NCI-H774 (cell line): ENCODE measurements at regions not wholly inside any gene's neighbourhood (a gene's known extent, or its start where the extent isn't known, plus 50 kb on each side); places are given as distances from the start of the nearest gene placed in this dataset.

Experiments
- DNase-seq: peaks from one replicate; lab custom pipeline; 2025; lab: John Stamatoyannopoulos, UW

DNA sequence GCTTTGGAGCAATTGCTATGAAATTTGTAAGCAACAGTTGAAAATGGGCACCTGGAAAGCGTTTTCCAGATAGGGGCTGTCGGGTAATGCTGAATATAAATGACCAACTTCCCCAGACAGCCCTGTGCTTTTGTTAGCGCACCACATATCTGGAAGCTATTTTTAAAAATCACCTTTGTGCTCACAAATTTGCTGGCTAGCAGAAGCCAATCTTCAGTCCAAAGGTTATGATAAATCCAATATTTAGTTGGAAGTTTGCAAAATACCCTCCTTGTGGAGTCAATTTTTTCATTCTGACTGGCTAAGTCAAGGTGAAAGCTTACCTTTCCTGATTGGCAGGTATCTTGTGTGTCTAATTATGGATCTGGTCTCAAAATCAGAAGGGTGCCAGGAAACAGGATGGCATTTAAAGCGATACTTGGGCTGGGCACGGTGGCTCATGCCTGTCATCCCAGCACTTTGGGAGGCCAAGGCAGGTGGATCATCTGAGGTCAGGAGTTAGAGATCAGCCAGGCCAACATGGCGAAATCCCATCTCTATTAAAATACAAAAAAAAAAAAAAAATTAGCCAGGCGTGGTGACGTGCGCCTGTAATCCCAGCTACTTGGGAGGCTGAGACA, 124.1 kb upstream of the AJAP1 start:
- no peak for DNase-seq

DNA sequence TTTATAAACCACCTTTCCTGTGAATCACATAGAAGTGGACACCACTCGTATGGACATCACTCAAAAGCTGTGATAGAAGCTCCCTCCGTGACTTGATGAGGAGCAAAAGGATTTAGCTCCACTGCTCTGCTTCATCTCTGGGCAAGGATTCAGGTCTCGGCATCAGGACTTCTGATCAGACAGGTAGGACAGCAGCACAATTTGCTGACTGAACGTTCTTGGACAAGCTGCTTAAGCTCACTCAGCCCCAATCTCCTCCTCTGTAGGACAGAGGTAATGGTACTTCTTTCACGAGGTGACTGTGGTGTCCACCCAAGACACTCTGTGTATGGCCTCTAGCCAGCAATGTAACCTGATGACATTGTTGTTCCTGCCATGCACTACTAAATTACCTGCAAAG, 122.6 kb upstream of the AJAP1 start:
- no peak for DNase-seq

- DNase-seq: no peak
Observed at GRCh38 chr1:4532656-4533055, 121.8 kb upstream of the AJAP1 start.

DNA sequence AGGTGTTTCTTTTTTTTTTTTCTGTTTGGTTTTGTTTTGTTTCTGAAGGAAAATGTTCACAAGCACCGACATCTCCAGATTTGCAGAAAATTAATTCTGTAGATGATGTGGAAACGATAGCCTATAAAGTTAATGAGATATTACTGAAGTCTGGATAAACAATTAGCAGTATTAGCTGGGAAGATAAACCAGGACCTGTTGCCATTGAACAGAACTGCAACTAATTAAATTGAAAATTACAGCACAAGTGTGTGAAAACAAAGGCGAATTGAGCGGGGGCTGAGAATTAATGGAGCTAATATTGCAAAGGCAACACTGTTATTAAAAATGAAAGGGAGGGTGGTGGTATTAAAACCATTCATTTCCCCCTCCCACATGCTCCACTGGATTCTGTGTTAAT, 107.5 kb upstream of the AJAP1 start:
- no peak for DNase-seq

DNA sequence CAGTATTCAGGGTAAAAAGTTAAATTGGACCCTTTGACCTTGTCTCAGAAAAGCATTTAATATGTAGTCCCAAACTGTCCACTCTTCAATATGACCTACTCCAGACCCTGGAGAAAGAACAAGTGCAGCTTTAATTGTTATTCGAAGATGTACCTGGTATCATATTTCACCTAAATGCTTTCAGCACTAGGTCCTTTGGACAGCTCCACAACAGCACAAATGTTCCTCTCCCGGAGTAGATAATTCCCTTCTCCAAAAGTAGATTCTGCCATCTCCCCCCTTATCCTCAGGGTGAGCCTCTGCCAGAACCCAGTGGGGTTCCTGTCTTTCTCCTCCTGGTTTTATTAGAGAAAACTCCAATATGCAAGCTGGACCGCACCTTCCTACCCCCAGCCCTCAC, 104.5 kb upstream of the AJAP1 start:
- DNase-seq: no peak

DNA sequence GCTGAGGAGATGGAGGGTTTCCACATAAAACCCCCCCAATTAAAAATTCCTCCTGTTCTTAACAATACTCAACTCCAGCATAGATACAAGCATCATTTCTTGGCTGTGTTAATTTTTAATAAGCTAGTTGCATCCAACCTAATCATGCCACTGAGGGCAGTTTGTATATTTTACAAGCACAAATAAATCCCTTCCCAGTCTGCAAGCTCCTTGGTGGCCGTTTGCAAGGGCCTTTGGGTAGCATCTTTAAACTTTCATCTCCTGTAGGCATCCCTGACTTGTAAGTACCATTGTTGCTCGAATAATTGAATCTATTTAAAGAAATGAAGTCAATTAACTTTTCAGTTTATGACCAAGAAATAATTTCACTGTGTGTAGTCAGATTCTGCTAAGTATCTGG, 103.5 kb upstream of the AJAP1 start:
- DNase-seq: no peak

- DNase-seq: no peak
Observed at GRCh38 chr1:4551706-4552105, 102.7 kb upstream of the AJAP1 start.

DNA sequence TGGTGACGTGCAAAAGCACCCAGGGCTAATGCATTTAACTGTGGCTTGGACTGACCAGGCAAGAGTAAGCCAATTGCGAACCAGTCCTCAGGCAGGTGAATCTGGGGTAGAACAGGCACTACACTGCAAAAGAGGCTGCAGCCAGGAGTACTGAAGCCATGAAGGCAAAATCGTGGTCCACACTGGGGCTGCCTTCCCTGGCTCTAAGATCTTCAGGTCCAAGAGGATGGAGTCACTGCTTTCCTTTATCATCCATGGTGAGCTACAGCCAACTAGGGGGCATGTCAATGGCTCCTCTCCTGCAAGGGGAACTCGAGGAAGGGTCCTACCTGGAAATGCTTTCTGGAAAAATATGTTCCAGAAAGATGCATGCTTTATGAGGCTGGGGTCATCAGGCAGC, 100.6 kb upstream of the AJAP1 start:
- no peak for DNase-seq

GRCh38 chr1:4554271-4554865, 100.0 kb upstream of the AJAP1 start:
- DNase-seq: no peak

- no peak for DNase-seq
Observed at GRCh38 chr1:4557949-4558348, 96.5 kb upstream of the AJAP1 start.

GRCh38 chr1:4561205-4561604, 93.2 kb upstream of the AJAP1 start:
- no peak for DNase-seq

- no peak for DNase-seq
Observed at GRCh38 chr1:4562321-4562720, 92.1 kb upstream of the AJAP1 start.

- DNase-seq: no peak
Observed at GRCh38 chr1:4563586-4563985, 90.8 kb upstream of the AJAP1 start.

GRCh38 chr1:4564051-4564450, 90.4 kb upstream of the AJAP1 start:
- DNase-seq: no peak

- DNase-seq: no peak
Observed at GRCh38 chr1:4565166-4565565, 89.2 kb upstream of the AJAP1 start.

GRCh38 chr1:4565801-4566449, 88.5 kb upstream of the AJAP1 start:
- DNase-seq: no peak

DNA sequence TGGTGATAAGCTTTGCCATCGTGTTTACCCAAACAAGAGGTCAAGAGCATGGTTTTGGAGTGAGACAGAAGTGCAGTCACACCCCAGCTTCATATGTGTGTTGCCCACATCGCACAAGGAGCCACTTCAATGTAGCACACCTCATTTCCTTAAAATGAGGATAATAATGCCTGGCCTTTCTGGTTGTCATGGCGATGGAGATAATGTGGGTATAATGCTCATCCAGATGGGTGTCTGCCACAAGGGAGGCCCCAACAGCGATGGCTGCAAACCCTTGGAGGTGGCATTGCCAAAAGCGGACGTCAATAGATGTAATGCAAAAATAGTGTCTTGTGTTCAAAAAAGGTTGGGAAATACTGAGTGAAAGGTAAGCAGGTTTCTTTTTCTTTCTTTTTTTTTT, 83.1 kb upstream of the AJAP1 start:
- no peak for DNase-seq

DNA sequence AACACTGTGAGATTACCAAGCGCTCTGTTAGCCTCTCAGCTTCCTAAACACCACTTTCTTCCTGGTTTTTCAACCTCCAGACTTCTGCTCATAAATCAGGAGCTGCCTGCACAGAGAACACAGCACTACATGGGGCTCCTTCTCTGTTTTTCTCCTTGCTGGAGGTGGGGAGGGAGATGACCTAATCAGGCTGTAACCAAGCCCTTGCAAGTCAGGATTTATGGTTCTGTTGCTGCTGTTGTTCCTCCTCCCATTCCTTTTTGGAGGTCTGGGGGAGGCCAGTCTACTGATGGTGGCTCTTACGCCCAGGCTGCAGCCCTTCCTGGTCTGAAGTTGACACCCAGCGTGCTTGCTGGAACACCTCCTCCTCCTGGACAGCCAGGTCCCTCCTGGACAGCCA, 80.9 kb upstream of the AJAP1 start:
- no peak for DNase-seq

DNA sequence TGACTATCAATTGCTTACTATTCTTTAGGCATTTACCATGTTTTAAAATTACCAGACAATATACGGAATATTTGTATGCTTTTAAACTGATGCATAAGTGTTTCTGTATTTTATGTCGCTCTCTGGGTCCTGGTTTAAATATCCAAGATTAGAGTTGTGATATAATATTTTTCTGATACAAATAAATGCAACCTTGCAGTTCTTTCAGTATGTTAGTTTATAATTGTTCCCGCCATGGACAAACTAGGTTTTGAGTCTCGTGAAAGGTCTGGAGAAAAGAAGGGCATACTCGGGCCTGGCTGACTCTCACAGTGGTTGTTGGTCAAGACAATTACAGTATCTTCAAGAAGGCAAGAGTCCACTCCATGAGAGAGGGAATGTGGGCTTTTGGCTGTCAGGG, 72.6 kb upstream of the AJAP1 start:
- DNase-seq: no peak

DNA sequence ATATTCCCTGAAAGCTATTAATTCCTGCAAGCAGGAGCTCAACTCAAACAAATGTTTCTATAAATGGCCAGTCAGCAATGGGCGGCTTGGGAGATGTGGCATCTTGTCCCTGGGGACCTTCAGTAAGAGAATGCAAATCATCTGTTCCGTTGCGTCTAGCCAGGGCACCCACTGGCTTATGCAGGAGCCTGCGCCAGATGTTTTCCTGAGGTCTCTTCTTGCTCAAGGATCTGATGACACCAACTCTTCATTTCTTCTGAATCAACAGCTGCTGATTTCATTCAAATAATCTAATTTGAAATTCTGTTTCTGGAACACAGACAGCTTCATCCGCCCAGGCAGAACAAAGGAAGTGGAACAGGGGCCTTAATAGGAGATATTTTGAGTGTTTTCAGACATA, 70.0 kb upstream of the AJAP1 start:
- DNase-seq: no peak

- no peak for DNase-seq
Observed at GRCh38 chr1:4585216-4585615, 69.2 kb upstream of the AJAP1 start.

DNA sequence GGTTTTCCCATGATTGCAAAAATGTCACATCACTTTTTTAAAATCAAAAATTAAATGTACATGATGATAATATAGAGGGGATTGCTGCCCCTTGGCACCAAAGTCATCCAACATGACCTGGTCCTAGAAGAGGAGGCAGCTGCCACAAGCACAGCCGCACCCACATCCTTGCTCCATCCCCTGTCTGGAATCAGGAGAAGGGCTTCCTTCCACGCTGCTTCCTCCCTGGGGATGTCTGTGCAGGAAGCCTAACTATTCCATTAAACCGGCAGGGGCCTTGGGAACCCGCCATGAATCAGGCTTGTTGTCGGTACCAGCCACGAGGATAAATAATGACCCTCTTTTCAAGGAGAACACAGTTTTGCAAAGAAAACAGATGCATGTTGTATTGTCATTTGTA, 68.7 kb upstream of the AJAP1 start:
- DNase-seq: no peak

GRCh38 chr1:4586611-4587160, 67.7 kb upstream of the AJAP1 start:
- DNase-seq: no peak

DNA sequence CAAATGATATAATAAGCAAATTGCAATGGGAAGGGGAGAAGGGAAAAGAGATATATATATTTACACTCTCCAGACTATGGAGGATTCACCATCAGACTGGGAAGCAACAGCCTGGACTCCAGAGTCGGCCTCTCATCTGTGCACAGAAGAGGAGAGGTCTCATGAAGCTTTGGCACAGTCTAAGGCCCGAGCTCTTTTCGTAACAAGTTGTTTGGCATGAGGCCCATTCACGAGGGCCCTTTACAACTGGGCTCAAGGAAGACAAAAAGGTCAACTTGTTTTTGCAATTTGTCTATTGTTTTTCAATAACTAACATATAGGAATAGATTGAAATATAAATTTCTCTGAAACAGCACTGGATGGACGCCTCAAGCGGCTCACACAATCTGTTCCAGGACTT, 66.7 kb upstream of the AJAP1 start:
- DNase-seq: no peak
